ENCODE measurements at regions not wholly inside any gene's neighbourhood (a gene's known extent, or its start where the extent isn't known, plus 50 kb on each side); places are given as distances from the start of the nearest gene placed in this dataset.

- H3K27me3 ChIP-seq (ENCODE audit: control insufficient read depth, insufficient read depth, low read length) = no peaks in the 10 kb centered on the region
- DNase-seq (ENCODE audit: low read depth) = no peak
- no peak for TF ChIP-seq CTCF (IDR thresholded peaks at IDR 0.05; ENCODE audit: insufficient read depth, low read length, poor library complexity, severe bottlenecking)
- no peaks in the 10 kb centered on the region for H3K36me3 ChIP-seq (ENCODE audit: control insufficient read depth, insufficient read depth, low read length)
- H3K4me3 ChIP-seq (ENCODE audit: low read depth, low read length) = no peak overlapping the region
Measured at GRCh38 chr2:120976501-120977307, 241.0 kb downstream of the GLI2 start.

GRCh38 chr2:120977582-120978358 lies 242.1 kb downstream of the GLI2 start:
- DNase-seq (ENCODE audit: low read depth) = no peak
- H3K4me3 ChIP-seq (ENCODE audit: low read depth, low read length) = no peak overlapping the region
- no peak for TF ChIP-seq CTCF (IDR thresholded peaks at IDR 0.05; ENCODE audit: insufficient read depth, low read length, poor library complexity, severe bottlenecking)
- H3K36me3 ChIP-seq (ENCODE audit: control insufficient read depth, insufficient read depth, low read length) = no peaks in the 10 kb centered on the region
- no peaks in the 10 kb centered on the region for H3K27me3 ChIP-seq (ENCODE audit: control insufficient read depth, insufficient read depth, low read length)

- Histone ChIP-seq H3K36me3 (ENCODE audit: control insufficient read depth, insufficient read depth, low read length) (no peaks in the 10 kb centered on the region), H3K27me3 (ENCODE audit: control insufficient read depth, insufficient read depth, low read length) (no peaks in the 10 kb centered on the region), H3K4me3 (ENCODE audit: low read depth, low read length) (no peak overlapping the region)
- no peak for TF ChIP-seq CTCF (IDR thresholded peaks at IDR 0.05; ENCODE audit: insufficient read depth, low read length, poor library complexity, severe bottlenecking)
- no peak for DNase-seq (ENCODE audit: low read depth)
Measured at GRCh38 chr2:120978359-120979050, 242.8 kb downstream of the GLI2 start.

GRCh38 chr2:120979398-120979797 lies 243.7 kb downstream of the GLI2 start:
- Histone ChIP-seq H3K36me3 (ENCODE audit: control insufficient read depth, insufficient read depth, low read length) (no peaks in the 10 kb centered on the region), H3K27me3 (ENCODE audit: control insufficient read depth, insufficient read depth, low read length) (no peaks in the 10 kb centered on the region), H3K4me3 (ENCODE audit: low read depth, low read length) (no peak overlapping the region)
- no peak for DNase-seq (ENCODE audit: low read depth)
- TF ChIP-seq CTCF (IDR thresholded peaks at IDR 0.05; ENCODE audit: insufficient read depth, low read length, poor library complexity, severe bottlenecking) = no peak

- H3K4me3 ChIP-seq (ENCODE audit: low read depth, low read length) = no peak overlapping the region
- H3K27me3 ChIP-seq (ENCODE audit: control insufficient read depth, insufficient read depth, low read length) = no peaks in the 10 kb centered on the region
- no peak for DNase-seq (ENCODE audit: low read depth)
- no peak for TF ChIP-seq CTCF (IDR thresholded peaks at IDR 0.05; ENCODE audit: insufficient read depth, low read length, poor library complexity, severe bottlenecking)
- H3K36me3 ChIP-seq (ENCODE audit: control insufficient read depth, insufficient read depth, low read length) = peaks cover 1% of the 10 kb centered on the region
Measured at GRCh38 chr2:120979921-120980320, 244.3 kb downstream of the GLI2 start.

Measured in kidney epithelial cell (primary cell).